Fibroblast of lung (primary cell): ENCODE measurements at regions not wholly inside any gene's neighbourhood (a gene's known extent, or its start where the extent isn't known, plus 50 kb on each side); places are given as distances from the start of the nearest gene placed in this dataset.

Experiments used
- DNase-seq, 2 donors: peaks; one replicate each; pipeline versions ENCODE4 v3.0.0 to v3.0.0-alpha.2; 2010; ENCODE audit warnings: low read depth in 2 of 2
- H2AFZ ChIP-seq: 2 replicates; pipeline ENCODE4 v1.5.1; 2012; ENCODE audit warnings: low read length, control low read depth, inconsistent platforms
- H3K27ac ChIP-seq: 2 replicates; pipeline ENCODE4 v1.5.1; 2011; ENCODE audit warnings: low read length, control low read depth; ENCODE audit not compliant: insufficient read depth
- H3K27me3 ChIP-seq: 2 replicates; pipeline ENCODE4 v1.5.1; 2011; ENCODE audit warnings: mild to moderate bottlenecking, low read length; ENCODE audit not compliant: control insufficient read depth, insufficient read depth
- H3K36me3 ChIP-seq: 2 replicates; pipeline ENCODE4 v1.5.1; 2011; ENCODE audit warnings: low read length; ENCODE audit not compliant: control insufficient read depth, insufficient read depth
- H3K4me1 ChIP-seq: 2 replicates; pipeline ENCODE4 v1.5.1; 2011; ENCODE audit warnings: low read length; ENCODE audit not compliant: control insufficient read depth, insufficient read depth; ENCODE audit errors: extremely low read depth
- H3K4me2 ChIP-seq: 2 replicates; pipeline ENCODE4 v1.5.1; 2011; ENCODE audit warnings: low read length, control low read depth; ENCODE audit not compliant: insufficient read depth; ENCODE audit errors: extremely low read depth
- H3K4me3 ChIP-seq, 4 experiments: fragments of 200-600 bp in 1 of 4; sonication (generic) in 1 of 4; replicated peaks in 1 of 4; 2 replicates each; pipeline ENCODE4 v1.5.1; 2011 to 2016; ENCODE audit warnings: low read length in 4 of 4, low read depth in 3 of 4, mild to moderate bottlenecking in 3 of 4, control low read depth in 2 of 4, inconsistent platforms in 1 of 4, mixed read lengths in 1 of 4; ENCODE audit not compliant: insufficient read depth in 1 of 4; ENCODE audit errors: control extremely low read depth in 1 of 4
- H3K79me2 ChIP-seq: 2 replicates; pipeline ENCODE4 v1.5.1; 2012; ENCODE audit warnings: mild to moderate bottlenecking, low read length, inconsistent platforms; ENCODE audit not compliant: control insufficient read depth, insufficient read depth
- H3K9ac ChIP-seq: 2 replicates; pipeline ENCODE4 v1.5.1; 2011; ENCODE audit warnings: mild to moderate bottlenecking, low read length, control low read depth; ENCODE audit not compliant: insufficient read depth
- H3K9me3 ChIP-seq: 2 replicates; pipeline ENCODE4 v1.5.1; 2012; ENCODE audit warnings: low read depth, low read length; ENCODE audit not compliant: control insufficient read depth, insufficient read depth
- H4K20me1 ChIP-seq: 2 replicates; pipeline ENCODE4 v1.5.1; 2011; ENCODE audit warnings: low read length; ENCODE audit not compliant: control insufficient read depth, insufficient read depth; ENCODE audit errors: extremely low read depth
- EZH2 ChIP-seq: IDR thresholded peaks from 2 replicates; pipeline ENCODE4 v1.5.1; 2012; ENCODE audit warnings: low read length, control low read depth, mild to moderate bottlenecking; ENCODE audit errors: missing control alignments
- TF ChIP-seq, protein P1 (sequence below), 2 donors: IDR thresholded peaks in 1 of 2; conservative IDR thresholded peaks in 1 of 2; 1 replicate in 1 of 2; 2 replicates in 1 of 2; pipeline ENCODE4 v1.5.1; 2011 to 2012; ENCODE audit warnings: low read length in 2 of 2, control low read depth in 1 of 2, inconsistent platforms in 1 of 2, low read depth in 1 of 2, mild to moderate bottlenecking in 1 of 2

DNA sequence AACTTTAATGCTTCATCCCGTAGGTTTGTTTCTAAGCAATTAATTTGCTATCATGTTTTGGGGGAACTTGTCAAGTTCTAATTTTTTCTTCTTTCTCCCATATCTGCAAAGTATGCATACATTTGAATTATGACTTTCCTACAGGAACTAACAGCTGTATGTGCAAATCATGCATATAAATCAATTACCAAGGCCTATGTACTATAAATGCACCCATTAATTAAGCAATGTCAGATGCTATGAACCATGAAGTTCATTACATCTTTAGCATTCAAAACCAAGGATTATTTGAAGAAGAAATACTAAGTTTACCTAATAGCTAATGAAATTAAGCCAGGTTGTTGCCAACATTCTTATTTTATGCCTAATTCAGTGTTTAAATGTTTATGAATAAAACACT is 851.3 kb downstream of the TFAP2A start:
- H3K27me3 ChIP-seq = no peaks in the 10 kb centered on the region
- H3K4me1 ChIP-seq = no peaks in the 10 kb centered on the region
- no peak for TF ChIP-seq EZH2
- TF ChIP-seq, protein P1, sequence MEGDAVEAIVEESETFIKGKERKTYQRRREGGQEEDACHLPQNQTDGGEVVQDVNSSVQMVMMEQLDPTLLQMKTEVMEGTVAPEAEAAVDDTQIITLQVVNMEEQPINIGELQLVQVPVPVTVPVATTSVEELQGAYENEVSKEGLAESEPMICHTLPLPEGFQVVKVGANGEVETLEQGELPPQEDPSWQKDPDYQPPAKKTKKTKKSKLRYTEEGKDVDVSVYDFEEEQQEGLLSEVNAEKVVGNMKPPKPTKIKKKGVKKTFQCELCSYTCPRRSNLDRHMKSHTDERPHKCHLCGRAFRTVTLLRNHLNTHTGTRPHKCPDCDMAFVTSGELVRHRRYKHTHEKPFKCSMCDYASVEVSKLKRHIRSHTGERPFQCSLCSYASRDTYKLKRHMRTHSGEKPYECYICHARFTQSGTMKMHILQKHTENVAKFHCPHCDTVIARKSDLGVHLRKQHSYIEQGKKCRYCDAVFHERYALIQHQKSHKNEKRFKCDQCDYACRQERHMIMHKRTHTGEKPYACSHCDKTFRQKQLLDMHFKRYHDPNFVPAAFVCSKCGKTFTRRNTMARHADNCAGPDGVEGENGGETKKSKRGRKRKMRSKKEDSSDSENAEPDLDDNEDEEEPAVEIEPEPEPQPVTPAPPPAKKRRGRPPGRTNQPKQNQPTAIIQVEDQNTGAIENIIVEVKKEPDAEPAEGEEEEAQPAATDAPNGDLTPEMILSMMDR (conservative IDR thresholded peaks at IDR 0.05 in 1 of 2, IDR thresholded peaks at IDR 0.05 in 1 of 2; ENCODE audit: low read depth in 1 of 2, low read length in 2 of 2) = no peak
- H3K79me2 ChIP-seq = no peaks in the 10 kb centered on the region
- no peak overlapping the region for H2AFZ ChIP-seq
- H4K20me1 ChIP-seq = no peaks in the 10 kb centered on the region
- no peak overlapping the region for H3K4me2 ChIP-seq
- no peak overlapping the region for H3K27ac ChIP-seq
- no peak overlapping the region for H3K4me3 ChIP-seq
- DNase-seq = no peak
- H3K36me3 ChIP-seq = no peaks in the 10 kb centered on the region
- no peaks in the 10 kb centered on the region for H3K9me3 ChIP-seq
- H3K9ac ChIP-seq = no peak overlapping the region

DNA sequence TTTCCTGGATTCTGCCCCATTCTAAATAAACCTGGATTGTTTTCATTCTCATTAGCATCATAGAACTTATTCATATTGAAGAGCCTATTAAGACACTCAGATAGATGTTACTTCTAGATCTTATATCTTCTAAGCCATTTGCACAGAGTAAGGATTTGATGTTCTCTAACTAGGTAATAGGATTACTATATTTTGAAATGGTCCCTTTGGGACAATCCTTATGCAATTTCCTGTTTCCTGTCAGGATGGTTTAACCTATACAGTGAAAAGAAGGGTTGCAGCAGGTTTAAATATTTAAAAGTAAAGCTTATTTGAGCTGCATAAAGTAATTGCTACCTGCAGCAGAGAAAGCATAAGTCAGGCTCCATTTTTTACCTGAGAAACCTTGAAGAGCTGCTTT is 860.1 kb downstream of the TFAP2A start:
- Histone ChIP-seq H3K4me2 (no peak overlapping the region), H3K9ac (no peak overlapping the region), H3K27me3 (no peaks in the 10 kb centered on the region), H3K36me3 (no peaks in the 10 kb centered on the region), H3K4me3 (no peak overlapping the region), H2AFZ (no peak overlapping the region), H3K79me2 (no peaks in the 10 kb centered on the region), H3K27ac (no peak overlapping the region), H3K4me1 (no peaks in the 10 kb centered on the region), H3K9me3 (no peaks in the 10 kb centered on the region), H4K20me1 (no peaks in the 10 kb centered on the region)
- DNase-seq = no peak
- TF ChIP-seq, protein P1 (conservative IDR thresholded peaks at IDR 0.05 in 1 of 2, IDR thresholded peaks at IDR 0.05 in 1 of 2; ENCODE audit: low read depth in 1 of 2, low read length in 2 of 2) = no peak
- TF ChIP-seq EZH2 = no peak

DNA sequence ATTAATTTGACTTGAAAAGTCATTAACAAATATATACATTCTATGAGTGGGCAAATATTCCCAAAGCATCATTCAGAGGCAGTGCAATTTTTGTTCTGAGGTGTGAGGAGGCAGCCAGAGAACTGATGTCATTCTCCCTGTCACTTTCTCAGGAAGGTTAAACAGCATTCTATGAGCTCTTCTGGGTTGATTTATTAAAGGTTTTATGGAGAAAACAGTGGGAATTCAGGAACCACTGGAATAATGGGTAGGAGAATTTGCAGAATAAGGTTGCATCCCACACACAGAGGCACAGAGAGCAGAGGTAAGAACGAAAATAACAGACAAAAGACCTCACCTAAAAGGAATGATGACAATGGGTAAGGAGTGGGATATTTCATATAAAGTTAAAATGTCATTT is 860.6 kb downstream of the TFAP2A start:
- Histone ChIP-seq H4K20me1 (no peaks in the 10 kb centered on the region), H3K4me3 (no peak overlapping the region), H3K27me3 (no peaks in the 10 kb centered on the region), H3K36me3 (no peaks in the 10 kb centered on the region), H3K9me3 (no peaks in the 10 kb centered on the region), H3K4me1 (no peaks in the 10 kb centered on the region), H2AFZ (no peak overlapping the region), H3K4me2 (no peak overlapping the region), H3K27ac (no peak overlapping the region), H3K9ac (no peak overlapping the region), H3K79me2 (no peaks in the 10 kb centered on the region)
- DNase-seq = no peak
- no peak for TF ChIP-seq EZH2
- TF ChIP-seq, protein P1 (conservative IDR thresholded peaks at IDR 0.05 in 1 of 2, IDR thresholded peaks at IDR 0.05 in 1 of 2; ENCODE audit: low read depth in 1 of 2, low read length in 2 of 2) = no peak
